H1 (cell line): ENCODE measurements at regions not wholly inside any gene's neighbourhood (a gene's known extent, or its start where the extent isn't known, plus 50 kb on each side); places are given as distances from the start of the nearest gene placed in this dataset.

Experiments
- CTCF ChIA-PET: fragments of 300-600 bp; sonication (Branson Sonifier 250); formaldehyde crosslinking; loops from one replicate; lab custom pipeline; 2021; ENCODE audit not compliant: partially characterized antibody; lab: Charles Lee
- POLR2A ChIA-PET: fragments of 300-600 bp; sonication (Branson Sonifier 250); formaldehyde crosslinking; loops from one replicate; lab custom pipeline; 2021; ENCODE audit warnings: inconsistent platforms; ENCODE audit not compliant: partially characterized antibody; lab: Charles Lee
- DNase-seq, 2 experiments: peaks; one replicate each; pipeline versions ENCODE4 v3.0.0 to v3.0.0-alpha.2; 2010 to 2022; ENCODE audit warnings: low spot score in 2 of 2, low read depth in 1 of 2, mixed read lengths in 1 of 2
- FAIRE-seq: peaks from 2 replicates; lab custom pipeline; 2011; peaks lifted over from hg19 to GRCh38; lab: Jason Lieb, UNC
- H2AFZ ChIP-seq: 2 replicates; pipeline ENCODE4 v1.8.1; 2012; ENCODE audit warnings: low read length, inconsistent platforms
- H2AK5ac ChIP-seq: 2 replicates; pipeline ENCODE4 v1.6.1; 2013; ENCODE audit warnings: low read depth, low read length
- H2BK120ac ChIP-seq: replicated peaks from 2 replicates; pipeline ENCODE3; 2013; ENCODE audit warnings: low read depth, low read length, inconsistent platforms
- H2BK12ac ChIP-seq: 2 replicates; pipeline ENCODE4 v1.6.1; 2013; ENCODE audit warnings: low read depth, low read length
- H2BK15ac ChIP-seq: 2 replicates; pipeline ENCODE4 v1.6.1; 2013; ENCODE audit warnings: low read length
- H2BK20ac ChIP-seq: 2 replicates; pipeline ENCODE4 v1.6.1; 2013; ENCODE audit warnings: low read length
- H2BK5ac ChIP-seq: 2 replicates; pipeline ENCODE4 v1.6.1; 2013; ENCODE audit warnings: low read depth, low read length
- H3K14ac ChIP-seq: 2 replicates; pipeline ENCODE4 v1.6.1; 2013; ENCODE audit warnings: inconsistent platforms; ENCODE audit not compliant: insufficient read length
- H3K18ac ChIP-seq: 2 replicates; pipeline ENCODE4 v1.6.1; 2013; ENCODE audit warnings: low read length; ENCODE audit errors: extremely low read depth
- H3K23ac ChIP-seq: 2 replicates; pipeline ENCODE4 v1.6.1; 2013; ENCODE audit warnings: inconsistent platforms; ENCODE audit not compliant: insufficient read length
- H3K23me2 ChIP-seq: 2 replicates; pipeline ENCODE4 v1.6.1; 2013; ENCODE audit warnings: low read depth, low read length
- H3K27ac ChIP-seq: 2 replicates; pipeline ENCODE4 v1.6.1; 2011; ENCODE audit warnings: low read depth, low read length, inconsistent platforms
- H3K27me3 ChIP-seq, 4 experiments: replicated peaks in 1 of 4; 1 replicate in 1 of 4; 2 replicates in 3 of 4; pipeline versions ENCODE4 v1.6.1 to v1.8.1; 2011 to 2013; ENCODE audit warnings: low read length in 3 of 4, mild to moderate bottlenecking in 3 of 4, inconsistent platforms in 2 of 4, mixed read lengths in 2 of 4, moderate library complexity in 1 of 4; ENCODE audit not compliant: control insufficient read depth in 3 of 4, insufficient read depth in 3 of 4; ENCODE audit errors: extremely low read depth in 1 of 4
- H3K36me3 ChIP-seq, 4 experiments: 2 replicates each; pipeline versions ENCODE4 v1.6.1 to v1.8.1; 2011 to 2013; ENCODE audit warnings: mild to moderate bottlenecking in 4 of 4, low read length in 3 of 4, moderate library complexity in 2 of 4, control low read depth in 1 of 4, inconsistent platforms in 1 of 4; ENCODE audit not compliant: insufficient read depth in 4 of 4, control insufficient read depth in 2 of 4
- H3K4ac ChIP-seq: replicated peaks from 2 replicates; pipeline ENCODE3; 2013; ENCODE audit warnings: low read length, low read depth, mixed read lengths, inconsistent platforms; ENCODE audit not compliant: insufficient read length
- H3K4me1 ChIP-seq, 4 experiments: replicated peaks in 1 of 4; 1 replicate in 1 of 4; 2 replicates in 3 of 4; pipeline versions ENCODE4 v1.6.1 to v1.8.1; 2011 to 2013; ENCODE audit warnings: low read length in 3 of 4, inconsistent platforms in 2 of 4, mixed read lengths in 1 of 4; ENCODE audit not compliant: insufficient read depth in 4 of 4, control insufficient read depth in 3 of 4
- H3K4me2 ChIP-seq, 2 experiments: 2 replicates each; pipeline versions ENCODE4 v1.6.1 to v1.8.1; 2011 to 2013; ENCODE audit warnings: low read depth in 2 of 2, low read length in 2 of 2, control low read depth in 1 of 2, inconsistent platforms in 1 of 2, mild to moderate bottlenecking in 1 of 2; ENCODE audit not compliant: insufficient read depth in 1 of 2
- H3K4me3 ChIP-seq, 4 experiments: fragments of 200-600, 300-600 bp in 1 of 4; sonication (generic), shearing (Covaris generic), sonication (Bioruptor Twin) in 1 of 4; 2 replicates each; pipeline versions ENCODE4 v1.5.1 to v1.8.1; 2011 to 2016; ENCODE audit warnings: low read length in 4 of 4, low read depth in 3 of 4, control low read depth in 2 of 4, inconsistent platforms in 2 of 4, mild to moderate bottlenecking in 2 of 4, mixed read lengths in 1 of 4, moderate library complexity in 1 of 4; ENCODE audit not compliant: insufficient read depth in 2 of 4; ENCODE audit errors: extremely low read depth in 1 of 4
- H3K56ac ChIP-seq: replicated peaks from 2 replicates; pipeline ENCODE3; 2013; ENCODE audit warnings: low read depth, mild to moderate bottlenecking, mixed read lengths, low read length, inconsistent platforms; ENCODE audit not compliant: insufficient read length
- H3K79me1 ChIP-seq: 2 replicates; pipeline ENCODE4 v1.6.1; 2013; ENCODE audit warnings: low read depth, low read length, control low read depth
- H3K79me2 ChIP-seq, 2 experiments: 2 replicates each; pipeline versions ENCODE4 v1.6.1 to v1.8.1; 2012 to 2013; ENCODE audit warnings: low read length in 2 of 2, mild to moderate bottlenecking in 2 of 2, inconsistent platforms in 1 of 2; ENCODE audit not compliant: insufficient read depth in 2 of 2, control insufficient read depth in 1 of 2
- H3K9ac ChIP-seq, 4 experiments: replicated peaks in 1 of 4; 1 replicate in 1 of 4; 2 replicates in 3 of 4; pipeline versions ENCODE4 v1.6.1 to v1.8.1; 2011 to 2013; ENCODE audit warnings: low read depth in 3 of 4, low read length in 3 of 4, control low read depth in 2 of 4, mild to moderate bottlenecking in 2 of 4, moderate library complexity in 2 of 4, inconsistent platforms in 1 of 4; ENCODE audit errors: extremely low read depth in 1 of 4
- H3K9me3 ChIP-seq, 2 experiments: 2 replicates each; pipeline versions ENCODE4 v1.6.1 to v1.8.1; 2012 to 2013; ENCODE audit warnings: mild to moderate bottlenecking in 2 of 2, moderate library complexity in 2 of 2, control low read depth in 1 of 2, inconsistent platforms in 1 of 2, low read depth in 1 of 2, low read length in 1 of 2, mixed read lengths in 1 of 2; ENCODE audit not compliant: insufficient read depth in 2 of 2
- H4K20me1 ChIP-seq, 2 experiments: replicated peaks in 1 of 2; 2 replicates each; pipeline versions ENCODE3 to v1.8.1; 2011 to 2013; ENCODE audit warnings: inconsistent platforms in 2 of 2, low read length in 2 of 2, mild to moderate bottlenecking in 1 of 2; ENCODE audit not compliant: insufficient read depth in 2 of 2, control insufficient read depth in 1 of 2
- H4K5ac ChIP-seq: 2 replicates; pipeline ENCODE4 v1.6.1; 2013; ENCODE audit warnings: low read length, low read depth, mixed read lengths, inconsistent platforms; ENCODE audit not compliant: insufficient read length
- H4K8ac ChIP-seq: 2 replicates; pipeline ENCODE4 v1.8.0; 2013; ENCODE audit warnings: mild to moderate bottlenecking, moderate library complexity, low read length, inconsistent platforms; ENCODE audit not compliant: insufficient read depth; ENCODE audit errors: extremely low read depth
- H4K91ac ChIP-seq: replicated peaks from 2 replicates; pipeline ENCODE3; 2013; ENCODE audit warnings: low read length, mixed read lengths, inconsistent platforms; ENCODE audit not compliant: insufficient read length
- E2F6 ChIP-seq: IDR thresholded peaks from 2 replicates; pipeline ENCODE4 v1.6.1; 2012; ENCODE audit warnings: inconsistent platforms
- KDM4A ChIP-seq: IDR thresholded peaks from one replicate; pipeline ENCODE4 v1.7.1; 2012; ENCODE audit warnings: low read depth, mild to moderate bottlenecking, moderate library complexity, low read length, inconsistent platforms; ENCODE audit not compliant: severe bottlenecking
- RBBP5 ChIP-seq: IDR thresholded peaks from 2 replicates; pipeline ENCODE4 v1.7.1; 2012; ENCODE audit warnings: low read depth, mild to moderate bottlenecking, inconsistent platforms, low read length, moderate library complexity, borderline replicate concordance
- WGBS, 2 experiments: shearing (Covaris generic) in 1 of 2; methylation state at CpG; one replicate each; pipeline versions ENCODE4 v1.1.6 to v1.1.7; 2013 to 2015; ENCODE audit warnings: low lambda C conversion rate in 2 of 2, mixed read lengths in 2 of 2, inconsistent platforms in 1 of 2, low coverage in 1 of 2, missing lambda C conversion rate in 1 of 2; ENCODE audit not compliant: insufficient replicate concordance in 2 of 2, insufficient coverage in 1 of 2, insufficient read length in 1 of 2; ENCODE audit errors: extremely low coverage in 1 of 2, missing lambda C conversion rate in 1 of 2; 5-methylcytosine and 5-hydroxymethylcytosine counted together

- CTCF ChIA-PET: interaction anchor here (1.0 to 2.8 kb wide), 10 partner anchors 8 to 133 kb away, joined by 3 to 16 read pairs (median 4); no protein-coding TSS in a partner anchor
Measured at GRCh38 chr7:76129366-76129765, 72.3 kb upstream of the SRRM3 start.

More at GRCh38 chr7:76129366-76129765, 72.3 kb upstream of the SRRM3 start:
- Histone ChIP-seq H3K9me3 (no peaks in the 10 kb centered on the region), H2BK20ac (no peak overlapping the region), H3K4me1 (no peaks in the 10 kb centered on the region), H4K20me1 (no peaks in the 10 kb centered on the region), H2BK12ac (no peak overlapping the region), H3K23ac (no peak overlapping the region), H3K9ac (no peak overlapping the region; a peak in 1 of 7 replicates), H3K23me2 (no peaks in the 10 kb centered on the region), H2BK15ac (no peak overlapping the region), H4K8ac (no peak overlapping the region), H2BK5ac (no peak overlapping the region), H4K91ac (no peak overlapping the region), H3K4ac (no peak overlapping the region), H3K14ac (no peak overlapping the region), H3K27me3 (no peaks in the 10 kb centered on the region), H2BK120ac (no peak overlapping the region), H3K79me2 (no peaks in the 10 kb centered on the region), H3K79me1 (no peaks in the 10 kb centered on the region), H3K4me3 (no peak overlapping the region), H2AFZ (no peak overlapping the region), H3K56ac (no peak overlapping the region), H4K5ac (no peak overlapping the region), H3K36me3 (no peaks in the 10 kb centered on the region), H2AK5ac (no peak overlapping the region), H3K4me2 (no peak overlapping the region), H3K18ac (no peak overlapping the region), H3K27ac (no peak overlapping the region)
- DNase-seq: no peak
- POLR2A ChIA-PET: interaction anchor here (1.7 kb wide), 1 partner anchor 34 kb away, joined by 4 read pairs; no protein-coding TSS in a partner anchor
- 94% methylated on average over 5 of the region's 5 CpGs; no CpG with 5 or more reads in 1 of the 2 experiments for WGBS, 2 experiments
- no peak for TF ChIP-seq KDM4A
- TF ChIP-seq E2F6: no peak
- no peak for TF ChIP-seq RBBP5
- no peak for FAIRE-seq
